ENCODE measurements at regions not wholly inside any gene's neighbourhood (a gene's known extent, or its start where the extent isn't known, plus 50 kb on each side); places are given as distances from the start of the nearest gene placed in this dataset.

DNA sequence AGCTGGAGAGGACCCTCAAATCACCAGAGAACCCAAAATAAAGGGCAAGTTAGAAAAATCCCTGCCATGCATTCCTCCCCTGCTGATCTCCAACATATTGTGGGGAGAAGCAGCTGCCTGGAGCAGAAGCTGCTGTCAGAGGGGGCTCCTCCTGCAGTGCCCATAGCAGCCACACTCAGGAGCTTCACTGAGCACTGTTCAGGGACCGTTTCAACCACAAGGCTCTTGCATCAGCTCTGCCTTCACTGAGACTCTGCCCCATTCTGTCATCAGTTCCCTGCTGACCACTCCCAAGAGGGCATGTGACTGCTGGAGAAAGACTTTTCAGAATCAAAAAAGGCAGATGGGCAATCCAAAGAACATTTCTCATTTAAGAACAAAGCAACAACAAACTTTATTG is 392.7 kb downstream of the GALC start:
- TF ChIP-seq CTCF (conservative IDR thresholded peaks at IDR 0.05; ENCODE audit: low read depth, low read length), result no peak
- Histone ChIP-seq H3K4me3 (IDR thresholded peaks at IDR 0.05; ENCODE audit: insufficient read depth, low read depth, low read length) (no peak overlapping the region), H3K27me3 (ENCODE audit: insufficient read depth, low read depth) (no peaks in the 10 kb centered on the region), H3K27ac (no peak overlapping the region), H2AFZ (ENCODE audit: low read depth) (no peak overlapping the region), H3K4me2 (no peak overlapping the region), H4K20me1 (ENCODE audit: insufficient read depth) (no peaks in the 10 kb centered on the region), H3K79me2 (ENCODE audit: insufficient read depth, low read depth) (no peaks in the 10 kb centered on the region), H3K9ac (no peak overlapping the region), H3K4me1 (ENCODE audit: low read depth, poor library complexity, severe bottlenecking) (no peaks in the 10 kb centered on the region), H3K36me3 (ENCODE audit: insufficient read depth) (no peaks in the 10 kb centered on the region)

GRCh38 chr14:87581298-87581697 is 411.7 kb downstream of the GALC start:
- no peak for TF ChIP-seq CTCF (conservative IDR thresholded peaks at IDR 0.05; ENCODE audit: low read depth, low read length)

DNA sequence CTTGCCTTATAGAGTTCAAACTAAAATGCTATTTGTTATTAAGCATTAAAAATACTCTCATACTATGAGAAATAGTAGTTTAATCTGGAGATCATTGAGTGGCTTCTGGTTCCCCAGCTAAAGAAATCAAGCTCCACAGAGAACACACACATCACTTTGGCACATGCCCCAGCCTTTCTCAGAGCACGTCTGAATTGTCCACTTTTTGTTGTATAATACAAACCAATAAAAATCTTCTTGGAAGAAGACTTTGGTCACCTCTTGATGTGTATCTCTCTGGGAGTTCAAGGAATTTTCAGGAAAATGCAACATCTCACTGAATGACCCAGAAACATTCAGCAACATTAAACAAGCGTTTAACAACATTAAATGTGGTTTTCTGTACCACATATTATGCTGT is 413.9 kb downstream of the GALC start:
- Histone ChIP-seq H3K4me1 (ENCODE audit: low read depth, poor library complexity, severe bottlenecking) (no peaks in the 10 kb centered on the region), H3K9ac (no peak overlapping the region), H3K4me2 (no peak overlapping the region), H3K27me3 (ENCODE audit: insufficient read depth, low read depth) (no peaks in the 10 kb centered on the region), H4K20me1 (ENCODE audit: insufficient read depth) (no peaks in the 10 kb centered on the region), H3K4me3 (IDR thresholded peaks at IDR 0.05; ENCODE audit: insufficient read depth, low read depth, low read length) (no peak overlapping the region), H2AFZ (ENCODE audit: low read depth) (no peak overlapping the region), H3K79me2 (ENCODE audit: insufficient read depth, low read depth) (no peaks in the 10 kb centered on the region), H3K27ac (no peak overlapping the region), H3K36me3 (ENCODE audit: insufficient read depth) (no peaks in the 10 kb centered on the region)
- no peak for TF ChIP-seq CTCF (conservative IDR thresholded peaks at IDR 0.05; ENCODE audit: low read depth, low read length)

More at GRCh38 chr14:87581298-87581697, 411.7 kb downstream of the GALC start:
- H3K9ac ChIP-seq, result no peak overlapping the region
- no peak overlapping the region for H3K4me3 ChIP-seq (IDR thresholded peaks at IDR 0.05; ENCODE audit: insufficient read depth, low read depth, low read length)
- no peaks in the 10 kb centered on the region for H3K4me1 ChIP-seq (ENCODE audit: low read depth, poor library complexity, severe bottlenecking)
- no peak overlapping the region for H3K27ac ChIP-seq
- H3K79me2 ChIP-seq (ENCODE audit: insufficient read depth, low read depth), result no peaks in the 10 kb centered on the region
- H2AFZ ChIP-seq (ENCODE audit: low read depth), result no peak overlapping the region
- H4K20me1 ChIP-seq (ENCODE audit: insufficient read depth), result no peaks in the 10 kb centered on the region
- no peaks in the 10 kb centered on the region for H3K27me3 ChIP-seq (ENCODE audit: insufficient read depth, low read depth)
- H3K4me2 ChIP-seq, result no peak overlapping the region
- H3K36me3 ChIP-seq (ENCODE audit: insufficient read depth), result no peaks in the 10 kb centered on the region

GRCh38 chr14:87575378-87575777 is 417.6 kb downstream of the GALC start:
- H3K79me2 ChIP-seq (ENCODE audit: insufficient read depth, low read depth), result no peaks in the 10 kb centered on the region
- no peak overlapping the region for H3K27ac ChIP-seq
- H3K4me1 ChIP-seq (ENCODE audit: low read depth, poor library complexity, severe bottlenecking), result no peaks in the 10 kb centered on the region
- H2AFZ ChIP-seq (ENCODE audit: low read depth), result no peak overlapping the region
- no peak for TF ChIP-seq CTCF (conservative IDR thresholded peaks at IDR 0.05; ENCODE audit: low read depth, low read length)
- no peak overlapping the region for H3K4me3 ChIP-seq (IDR thresholded peaks at IDR 0.05; ENCODE audit: insufficient read depth, low read depth, low read length)
- no peaks in the 10 kb centered on the region for H3K36me3 ChIP-seq (ENCODE audit: insufficient read depth)
- H3K9ac ChIP-seq, result no peak overlapping the region
- no peaks in the 10 kb centered on the region for H3K27me3 ChIP-seq (ENCODE audit: insufficient read depth, low read depth)
- no peak overlapping the region for H3K4me2 ChIP-seq
- no peaks in the 10 kb centered on the region for H4K20me1 ChIP-seq (ENCODE audit: insufficient read depth)

All from KMS-11 (cell line).